Activated CD4-positive, CD25-positive, alpha-beta regulatory T cell treated with anti-CD3 and anti-CD28 coated beads, Interleukin-2, amount 50 U/mL, for 16 hours (primary cell): ENCODE measurements at regions not wholly inside any gene's neighbourhood (a gene's known extent, or its start where the extent isn't known, plus 50 kb on each side); places are given as distances from the start of the nearest gene placed in this dataset.

Source experiments
- DNase-seq: peaks from one replicate; pipeline ENCODE4 v3.0.0-alpha.2; 2020; ENCODE audit warnings: low read depth, low spot score

GRCh38 chr17:77458202-77459017, 317.6 kb downstream of the SEC14L1 start:
- no peak for DNase-seq

- no peak for DNase-seq
Measured at GRCh38 chr17:77459018-77459755, 318.4 kb downstream of the SEC14L1 start.

- DNase-seq, result no peak
Measured at GRCh38 chr17:77460514-77461046, 319.8 kb downstream of the SEC14L1 start.

- DNase-seq, result no peak
Measured at GRCh38 chr17:77461277-77462057, 320.7 kb downstream of the SEC14L1 start.

- DNase-seq, result no peak
Measured at GRCh38 chr17:77462090-77462489, 321.3 kb downstream of the SEC14L1 start.

- DNase-seq, result no peak
Measured at GRCh38 chr17:77462553-77463497, 322.1 kb downstream of the SEC14L1 start.

GRCh38 chr17:77464988-77465357, 324.2 kb downstream of the SEC14L1 start:
- no peak for DNase-seq

GRCh38 chr17:77465358-77466041, 324.7 kb downstream of the SEC14L1 start:
- peak; percentile 65 for DNase-seq

- no peak for DNase-seq
Measured at GRCh38 chr17:77466140-77466539, 325.4 kb downstream of the SEC14L1 start.

GRCh38 chr17:77466596-77467223, 325.9 kb downstream of the SEC14L1 start:
- no peak for DNase-seq

GRCh38 chr17:77467521-77467920, 326.8 kb downstream of the SEC14L1 start:
- DNase-seq, result no peak

GRCh38 chr17:77468897-77469296, 328.1 kb downstream of the SEC14L1 start:
- DNase-seq, result no peak

- no peak for DNase-seq
Measured at GRCh38 chr17:77470330-77470786, 329.6 kb downstream of the SEC14L1 start.

GRCh38 chr17:77470800-77471733, 330.3 kb downstream of the SEC14L1 start:
- no peak for DNase-seq

- DNase-seq, result no peak
Measured at GRCh38 chr17:77471984-77472461, 331.3 kb downstream of the SEC14L1 start.

GRCh38 chr17:77472468-77473310, 331.9 kb downstream of the SEC14L1 start:
- no peak for DNase-seq

GRCh38 chr17:77473615-77474226, 333.0 kb downstream of the SEC14L1 start:
- DNase-seq, result no peak
